SK-N-SH (cell line): ENCODE measurements at regions not wholly inside any gene's neighbourhood (a gene's known extent, or its start where the extent isn't known, plus 50 kb on each side); places are given as distances from the start of the nearest gene placed in this dataset.

Experiments used
- CTCF ChIA-PET: fragments of 300-600, 350-600 bp; formaldehyde crosslinking; extraction: SDS; loops from one replicate; lab custom pipeline; 2021; lab: Yijun Ruan, JAX
- POLR2A ChIA-PET: fragments of 350-600 bp; sonication (Branson Sonifier 250); formaldehyde crosslinking; extraction: SDS; loops from one replicate; lab custom pipeline; 2020; ENCODE audit warnings: antibody characterized with exemption, inconsistent platforms; lab: Yijun Ruan, JAX
- DNase-seq: peaks from one replicate; pipeline ENCODE4 v3.0.0; 2012
- H2AFZ ChIP-seq: fragments of 200-600 bp; sonication (generic); 2 replicates; pipeline ENCODE4 v1.8.1; 2016; ENCODE audit warnings: antibody characterized with exemption, mild to moderate bottlenecking, low read depth
- H3F3A ChIP-seq: fragments of 200-600 bp; sonication (generic); replicated peaks from 2 replicates; pipeline ENCODE3; 2016; ENCODE audit warnings: antibody characterized with exemption, mild to moderate bottlenecking; ENCODE audit not compliant: insufficient read depth
- H3K27ac ChIP-seq, 2 experiments: fragments of 200-500 bp in 1 of 2; fragments of 200-600 bp in 1 of 2; sonication (Bioruptor generic) in 1 of 2; sonication (generic), shearing (Covaris generic) in 1 of 2; 2 replicates each; pipeline versions ENCODE4 v1.5.1 to v1.6.1; 2014 to 2016; ENCODE audit warnings: low read depth in 2 of 2, inconsistent platforms in 1 of 2, low read length in 1 of 2, mild to moderate bottlenecking in 1 of 2, mixed read lengths in 1 of 2
- H3K27me3 ChIP-seq: fragments of 200-600 bp; sonication (generic), shearing (Covaris generic); 2 replicates; pipeline ENCODE4 v1.6.1; 2016; ENCODE audit warnings: mixed run types; ENCODE audit not compliant: insufficient read depth
- H3K36me3 ChIP-seq, 2 experiments: fragments of 200-500 bp in 1 of 2; fragments of 200-600 bp in 1 of 2; sonication (Bioruptor generic) in 1 of 2; sonication (generic) in 1 of 2; replicated peaks in 1 of 2; 2 replicates each; pipeline versions ENCODE3 to v1.5.1; 2014 to 2016; ENCODE audit warnings: low read length in 1 of 2, mild to moderate bottlenecking in 1 of 2; ENCODE audit not compliant: insufficient read depth in 2 of 2, control insufficient read depth in 1 of 2
- H3K4me1 ChIP-seq, 2 experiments: fragments of 200-500 bp in 1 of 2; fragments of 200-600 bp in 1 of 2; sonication (Bioruptor generic) in 1 of 2; sonication (generic), shearing (Covaris generic) in 1 of 2; 2 replicates each; pipeline versions ENCODE4 v1.5.1 to v1.6.1; 2014 to 2016; ENCODE audit warnings: low read depth in 1 of 2, low read length in 1 of 2, mixed run types in 1 of 2; ENCODE audit not compliant: insufficient read depth in 2 of 2, control insufficient read depth in 1 of 2
- H3K4me2 ChIP-seq: fragments of 200-600 bp; sonication (generic), shearing (Covaris generic); 2 replicates; pipeline ENCODE4 v1.6.1; 2017; ENCODE audit warnings: mixed run types
- H3K4me3 ChIP-seq, 2 experiments: fragments of 200-500 bp in 1 of 2; fragments of 200-600 bp in 1 of 2; sonication (Bioruptor generic) in 1 of 2; sonication (generic), shearing (Covaris generic) in 1 of 2; 2 replicates each; pipeline versions ENCODE4 v1.5.1 to v1.8.1; 2014 to 2016; ENCODE audit warnings: low read depth in 2 of 2, inconsistent platforms in 1 of 2, low read length in 1 of 2, mild to moderate bottlenecking in 1 of 2, mixed read lengths in 1 of 2, moderate library complexity in 1 of 2
- H3K79me2 ChIP-seq: fragments of 200-600 bp; sonication (generic); 2 replicates; pipeline ENCODE4 v1.8.1; 2017; ENCODE audit warnings: mild to moderate bottlenecking; ENCODE audit not compliant: insufficient read depth
- H3K9ac ChIP-seq: fragments of 200-600 bp; sonication (generic); 2 replicates; pipeline ENCODE4 v1.6.1; 2017; ENCODE audit warnings: mixed run types
- H3K9me2 ChIP-seq: fragments of 200-600 bp; sonication (generic); 2 replicates; pipeline ENCODE4 v1.6.1; 2017; ENCODE audit warnings: mixed run types
- H3K9me3 ChIP-seq: fragments of 200-600 bp; sonication (generic); 2 replicates; pipeline ENCODE4 v1.6.1; 2017; ENCODE audit warnings: mixed run types, mild to moderate bottlenecking, moderate library complexity
- H4K20me1 ChIP-seq: fragments of 200-600 bp; sonication (generic); 2 replicates; pipeline ENCODE4 v1.6.1; 2017; ENCODE audit warnings: mild to moderate bottlenecking, mixed run types; ENCODE audit not compliant: insufficient read depth
- CHD2 ChIP-seq: fragments of 150-350 bp; IDR thresholded peaks from 2 replicates; pipeline ENCODE4 v1.6.1; 2018; ENCODE audit warnings: low read length; ENCODE audit not compliant: partially characterized antibody
- ELF1 ChIP-seq: IDR thresholded peaks from 2 replicates; pipeline ENCODE4 v1.4.0; 2012
- EP300 ChIP-seq, 2 experiments: IDR thresholded peaks; 2 replicates each; pipeline versions ENCODE4 v1.4.0 to v1.6.1; 2012; ENCODE audit warnings: borderline replicate concordance in 1 of 2, low read depth in 1 of 2, low read length in 1 of 2
- FOXJ3 ChIP-seq: sonication (generic); formaldehyde crosslinking; IDR thresholded peaks from 2 replicates; pipeline ENCODE4 v1.5.1; 2020; ENCODE audit warnings: mild to moderate bottlenecking, missing genetic modification reagents
- FOXM1 ChIP-seq: IDR thresholded peaks from 2 replicates; pipeline ENCODE4 v1.4.0; 2012; ENCODE audit warnings: low read depth, mild to moderate bottlenecking
- GABPA ChIP-seq: IDR thresholded peaks from 2 replicates; pipeline ENCODE4 v1.4.0; 2012; ENCODE audit warnings: low read depth, mild to moderate bottlenecking
- GATA2 ChIP-seq: sonication (generic); formaldehyde crosslinking; IDR thresholded peaks from 2 replicates; pipeline ENCODE4 v1.5.0; 2020; ENCODE audit warnings: mild to moderate bottlenecking, missing genetic modification reagents
- JUND ChIP-seq: IDR thresholded peaks from 2 replicates; pipeline ENCODE4 v1.4.0; 2012
- MEF2A ChIP-seq: IDR thresholded peaks from 2 replicates; pipeline ENCODE4 v1.4.0; 2012; ENCODE audit warnings: low read depth, borderline replicate concordance
- POLR2AphosphoS5 ChIP-seq: IDR thresholded peaks from 2 replicates; pipeline ENCODE4 v1.6.1; 2012; ENCODE audit warnings: low read depth, low read length
- RAD21 ChIP-seq: IDR thresholded peaks from 2 replicates; pipeline ENCODE4 v1.6.1; 2012; ENCODE audit warnings: mild to moderate bottlenecking, low read length
- RCOR1 ChIP-seq: fragments of 150-350 bp; IDR thresholded peaks from 2 replicates; pipeline ENCODE4 v1.6.1; 2017; ENCODE audit warnings: antibody characterized with exemption, low read length
- RXRA ChIP-seq: IDR thresholded peaks from 2 replicates; pipeline ENCODE4 v1.4.0; 2012; ENCODE audit warnings: low read depth, mild to moderate bottlenecking, borderline replicate concordance
- SIN3A ChIP-seq: IDR thresholded peaks from 2 replicates; pipeline ENCODE4 v1.6.1; 2012; ENCODE audit warnings: low read depth, mild to moderate bottlenecking, low read length, moderate library complexity, borderline replicate concordance
- TCF12 ChIP-seq: IDR thresholded peaks from 2 replicates; pipeline ENCODE4 v1.4.0; 2012
- WGBS: methylation state at CpG from one replicate; pipeline ENCODE4 v1.1.6; 2017; ENCODE audit warnings: low lambda C conversion rate; 5-methylcytosine and 5-hydroxymethylcytosine counted together
- TF ChIP-seq, protein P1 (sequence below): fragments of 150-350 bp; IDR thresholded peaks from 2 replicates; pipeline ENCODE4 v1.6.1; 2017; ENCODE audit warnings: antibody characterized with exemption, low read length, low read depth, borderline replicate concordance
- TF ChIP-seq, protein P2 (sequence below): IDR thresholded peaks from 2 replicates; pipeline ENCODE4 v1.4.0; 2012; ENCODE audit warnings: low read depth
- TF ChIP-seq, protein P3 (sequence below): IDR thresholded peaks from 2 replicates; pipeline ENCODE4 v1.4.0; 2012; ENCODE audit warnings: low read depth, borderline replicate concordance

DNA sequence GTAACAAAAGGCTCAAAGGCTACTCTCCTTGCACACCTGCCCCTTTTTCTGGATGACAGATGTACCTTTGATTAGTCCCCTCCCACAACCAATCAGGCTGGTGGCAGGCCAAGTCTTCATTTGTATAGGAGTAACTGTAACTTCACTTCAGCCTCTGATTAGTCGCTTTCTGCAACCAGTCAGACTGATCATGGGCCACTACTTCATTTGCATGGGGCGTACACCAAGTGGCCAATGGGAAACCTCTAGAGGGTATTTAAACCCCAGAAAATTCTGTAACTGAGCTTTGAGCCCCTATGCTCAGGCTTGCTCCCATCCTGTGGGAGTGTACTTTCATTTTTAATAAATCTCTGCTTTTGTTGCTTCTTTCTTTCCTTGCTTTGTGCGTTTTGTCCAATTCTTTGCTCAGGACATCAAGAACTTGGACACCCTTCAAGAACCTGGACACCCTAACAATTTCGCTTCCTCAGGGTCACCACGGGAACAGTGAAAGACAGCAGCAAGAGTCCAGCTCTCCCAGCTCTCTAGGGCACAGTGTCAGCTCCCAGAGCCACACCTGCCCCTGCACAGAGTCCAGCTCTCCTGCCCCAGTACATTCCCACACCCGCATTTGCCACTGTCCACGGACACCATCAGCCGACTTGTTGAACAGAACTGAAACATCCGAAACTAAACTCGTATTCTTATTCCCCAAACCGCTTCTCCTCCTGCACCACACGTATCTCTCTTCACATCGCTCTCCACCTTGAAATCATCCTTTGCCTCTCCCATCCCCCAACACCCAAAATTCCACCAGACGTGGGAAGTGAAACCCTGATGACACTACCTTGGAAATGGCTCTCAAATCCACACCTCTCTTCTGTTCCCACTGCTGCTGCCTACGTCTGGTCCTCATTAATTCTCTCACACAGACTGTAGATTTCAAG lies 53.4 kb downstream of the ABCC12 start:
- no peak overlapping the region for H3K4me3 ChIP-seq
- no peaks in the 10 kb centered on the region for H3K4me1 ChIP-seq
- no peak for TF ChIP-seq FOXM1
- TF ChIP-seq RAD21 = no peak
- no peaks in the 10 kb centered on the region for H3K9me2 ChIP-seq
- no peaks in the 10 kb centered on the region for H3K79me2 ChIP-seq
- no peak for DNase-seq
- H2AFZ ChIP-seq = no peak overlapping the region
- ChIA-PET CTCF (interaction anchor here (0.5 to 2.6 kb wide), 7 partner anchors 10 to 1065 kb away, joined by 3 to 13 read pairs (median 3); no protein-coding TSS in a partner anchor), POLR2A (interaction anchor here (0.6 kb wide), 1 partner anchor 37 kb away, joined by 3 read pairs; no protein-coding TSS in a partner anchor)
- H3K9me3 ChIP-seq = no peaks in the 10 kb centered on the region
- no peaks in the 10 kb centered on the region for H3K36me3 ChIP-seq
- 82% methylated on average over 15 of the region's 15 CpGs for WGBS
- H3K9ac ChIP-seq = no peak overlapping the region
- no peak overlapping the region for H3K27ac ChIP-seq
- no peaks in the 10 kb centered on the region for H3K27me3 ChIP-seq
- H3K4me2 ChIP-seq = no peak overlapping the region
- H4K20me1 ChIP-seq = no peaks in the 10 kb centered on the region
- H3F3A ChIP-seq = no peaks in the 10 kb centered on the region

DNA sequence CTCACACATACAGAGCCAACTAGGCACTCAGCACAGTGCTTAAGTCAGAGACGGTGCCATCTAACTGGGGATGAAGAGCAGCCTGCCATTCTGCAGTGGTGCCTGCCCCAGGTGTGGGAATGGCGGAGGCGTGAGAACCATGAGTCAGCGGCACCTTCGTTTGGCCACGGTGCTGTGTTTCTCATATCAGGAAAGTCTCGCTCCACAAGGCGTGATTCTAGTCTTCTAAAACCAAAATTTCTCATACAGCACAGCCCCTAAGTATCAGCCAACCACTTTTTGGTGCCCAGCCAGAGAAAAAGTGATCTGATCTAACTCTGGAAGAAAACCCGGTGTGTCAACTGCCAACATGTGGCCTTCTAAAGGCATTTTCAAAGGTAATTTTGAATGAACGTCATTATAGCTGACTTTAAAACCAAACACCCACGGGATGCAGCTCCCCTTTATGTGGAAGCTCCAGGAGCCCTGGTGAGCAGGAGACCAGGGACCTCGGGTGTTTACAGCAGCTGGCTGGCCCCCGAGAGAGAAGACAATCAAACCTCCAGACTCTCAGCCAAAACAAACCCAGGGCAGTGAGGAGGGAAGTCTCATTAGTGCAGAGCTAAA lies 54.6 kb downstream of the ABCC12 start:
- ChIA-PET POLR2A (no interaction called here), CTCF (interaction anchor here (0.6 to 1.9 kb wide), 5 partner anchors 14 to 1011 kb away, joined by 3 to 5 read pairs (median 3); partner anchors contain the start of gene NETO2)

More for the DNA sequence above, 54.6 kb downstream of the ABCC12 start:
- Histone ChIP-seq H2AFZ (no peak overlapping the region), H4K20me1 (no peaks in the 10 kb centered on the region), H3K4me2 (no peak overlapping the region), H3K9me3 (no peaks in the 10 kb centered on the region), H3K27ac (no peak overlapping the region), H3F3A (no peaks in the 10 kb centered on the region), H3K4me3 (no peak overlapping the region), H3K9me2 (no peaks in the 10 kb centered on the region), H3K4me1 (no peaks in the 10 kb centered on the region), H3K27me3 (no peaks in the 10 kb centered on the region), H3K9ac (no peak overlapping the region), H3K36me3 (no peaks in the 10 kb centered on the region), H3K79me2 (no peaks in the 10 kb centered on the region)
- 83% methylated on average over 10 of the region's 13 CpGs for WGBS
- no peak for DNase-seq
- TF ChIP-seq, protein P1, sequence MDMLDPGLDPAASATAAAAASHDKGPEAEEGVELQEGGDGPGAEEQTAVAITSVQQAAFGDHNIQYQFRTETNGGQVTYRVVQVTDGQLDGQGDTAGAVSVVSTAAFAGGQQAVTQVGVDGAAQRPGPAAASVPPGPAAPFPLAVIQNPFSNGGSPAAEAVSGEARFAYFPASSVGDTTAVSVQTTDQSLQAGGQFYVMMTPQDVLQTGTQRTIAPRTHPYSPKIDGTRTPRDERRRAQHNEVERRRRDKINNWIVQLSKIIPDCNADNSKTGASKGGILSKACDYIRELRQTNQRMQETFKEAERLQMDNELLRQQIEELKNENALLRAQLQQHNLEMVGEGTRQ = no peak
- TF ChIP-seq, protein P2, sequence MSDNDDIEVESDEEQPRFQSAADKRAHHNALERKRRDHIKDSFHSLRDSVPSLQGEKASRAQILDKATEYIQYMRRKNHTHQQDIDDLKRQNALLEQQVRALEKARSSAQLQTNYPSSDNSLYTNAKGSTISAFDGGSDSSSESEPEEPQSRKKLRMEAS = no peak
- TF ChIP-seq JUND (no peak), FOXJ3 (CRISPR knock-in tag) (no peak), TCF12 (no peak), EP300 (IDR thresholded peaks at IDR 0.05; ENCODE audit: borderline replicate concordance in 1 of 2, low read depth in 1 of 2, low read length in 1 of 2) (no peak), ELF1 (no peak), GATA2 (CRISPR knock-in tag) (no peak), RXRA (no peak), GABPA (no peak), SIN3A (no peak), RCOR1 (no peak), POLR2AphosphoS5 (no peak), MEF2A (no peak), CHD2 (no peak)
- TF ChIP-seq, protein P3, sequence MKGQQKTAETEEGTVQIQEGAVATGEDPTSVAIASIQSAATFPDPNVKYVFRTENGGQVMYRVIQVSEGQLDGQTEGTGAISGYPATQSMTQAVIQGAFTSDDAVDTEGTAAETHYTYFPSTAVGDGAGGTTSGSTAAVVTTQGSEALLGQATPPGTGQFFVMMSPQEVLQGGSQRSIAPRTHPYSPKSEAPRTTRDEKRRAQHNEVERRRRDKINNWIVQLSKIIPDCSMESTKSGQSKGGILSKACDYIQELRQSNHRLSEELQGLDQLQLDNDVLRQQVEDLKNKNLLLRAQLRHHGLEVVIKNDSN = no peak
